Astrocyte of the cerebellum (primary cell): ENCODE measurements at regions not wholly inside any gene's neighbourhood (a gene's known extent, or its start where the extent isn't known, plus 50 kb on each side); places are given as distances from the start of the nearest gene placed in this dataset.

Experiments used
- DNase-seq: peaks from one replicate; pipeline ENCODE4 v3.0.0-alpha.2; 2011; ENCODE audit warnings: low read depth
- H3K4me3 ChIP-seq: 2 replicates; pipeline ENCODE4 v1.5.1; 2011; ENCODE audit warnings: mild to moderate bottlenecking, low read depth, low read length, moderate library complexity
- in situ Hi-C: cut with HindIII; loops from 2 replicates; pipeline ENCODE4 v1.10.0; 2017; ENCODE audit warnings: low sequenced_read_pairs
- TF ChIP-seq, protein P1 (sequence below): IDR thresholded peaks from 2 replicates; pipeline ENCODE4 v1.5.1; 2012; ENCODE audit warnings: low read length, low read depth, moderate library complexity, mild to moderate bottlenecking; ENCODE audit errors: missing control alignments

DNA sequence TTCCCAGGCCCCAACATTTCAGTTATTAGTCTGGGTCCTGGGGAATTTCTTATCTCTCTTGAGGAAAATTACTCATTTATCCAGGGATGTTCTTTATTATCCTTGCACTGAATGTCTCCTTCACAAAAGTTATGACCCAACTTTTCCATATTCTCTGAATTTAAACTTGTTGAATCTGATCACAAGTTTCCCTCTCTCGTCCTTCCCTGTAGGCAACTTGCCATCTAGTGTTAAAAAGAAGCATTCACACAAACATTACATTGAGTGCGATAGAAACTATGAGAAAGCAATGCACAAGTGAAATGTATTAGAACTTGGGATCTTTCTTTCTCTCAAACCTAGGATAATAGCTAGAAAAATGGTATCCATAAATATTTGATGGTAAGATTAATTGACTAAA lies 608.4 kb downstream of the FSCB start:
- in situ Hi-C loops: no loop called here
- TF ChIP-seq, protein P1, sequence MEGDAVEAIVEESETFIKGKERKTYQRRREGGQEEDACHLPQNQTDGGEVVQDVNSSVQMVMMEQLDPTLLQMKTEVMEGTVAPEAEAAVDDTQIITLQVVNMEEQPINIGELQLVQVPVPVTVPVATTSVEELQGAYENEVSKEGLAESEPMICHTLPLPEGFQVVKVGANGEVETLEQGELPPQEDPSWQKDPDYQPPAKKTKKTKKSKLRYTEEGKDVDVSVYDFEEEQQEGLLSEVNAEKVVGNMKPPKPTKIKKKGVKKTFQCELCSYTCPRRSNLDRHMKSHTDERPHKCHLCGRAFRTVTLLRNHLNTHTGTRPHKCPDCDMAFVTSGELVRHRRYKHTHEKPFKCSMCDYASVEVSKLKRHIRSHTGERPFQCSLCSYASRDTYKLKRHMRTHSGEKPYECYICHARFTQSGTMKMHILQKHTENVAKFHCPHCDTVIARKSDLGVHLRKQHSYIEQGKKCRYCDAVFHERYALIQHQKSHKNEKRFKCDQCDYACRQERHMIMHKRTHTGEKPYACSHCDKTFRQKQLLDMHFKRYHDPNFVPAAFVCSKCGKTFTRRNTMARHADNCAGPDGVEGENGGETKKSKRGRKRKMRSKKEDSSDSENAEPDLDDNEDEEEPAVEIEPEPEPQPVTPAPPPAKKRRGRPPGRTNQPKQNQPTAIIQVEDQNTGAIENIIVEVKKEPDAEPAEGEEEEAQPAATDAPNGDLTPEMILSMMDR: no peak
- no peak overlapping the region for H3K4me3 ChIP-seq
- DNase-seq: no peak

DNA sequence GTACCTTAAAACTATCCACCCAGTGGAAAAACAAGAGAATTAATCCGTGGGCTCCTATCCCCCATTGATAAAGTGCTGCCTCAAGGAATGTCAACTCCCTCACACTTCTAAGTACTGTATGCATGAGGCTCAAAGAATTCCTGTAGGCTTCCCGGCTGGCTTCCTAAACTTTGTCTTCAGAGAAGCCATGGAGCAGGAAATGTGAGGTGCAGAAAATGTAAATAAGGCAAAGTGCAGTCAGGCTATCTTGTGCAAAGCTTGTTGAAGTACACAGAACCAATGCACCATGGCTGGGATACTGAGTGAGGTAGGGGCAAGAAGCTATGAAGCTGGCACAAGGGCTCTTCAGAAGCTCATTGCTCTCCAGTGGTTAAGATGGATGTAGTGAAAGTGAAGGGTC lies 611.0 kb downstream of the FSCB start:
- TF ChIP-seq, protein P1: no peak
- in situ Hi-C loops: no loop called here
- no peak overlapping the region for H3K4me3 ChIP-seq
- no peak for DNase-seq

DNA sequence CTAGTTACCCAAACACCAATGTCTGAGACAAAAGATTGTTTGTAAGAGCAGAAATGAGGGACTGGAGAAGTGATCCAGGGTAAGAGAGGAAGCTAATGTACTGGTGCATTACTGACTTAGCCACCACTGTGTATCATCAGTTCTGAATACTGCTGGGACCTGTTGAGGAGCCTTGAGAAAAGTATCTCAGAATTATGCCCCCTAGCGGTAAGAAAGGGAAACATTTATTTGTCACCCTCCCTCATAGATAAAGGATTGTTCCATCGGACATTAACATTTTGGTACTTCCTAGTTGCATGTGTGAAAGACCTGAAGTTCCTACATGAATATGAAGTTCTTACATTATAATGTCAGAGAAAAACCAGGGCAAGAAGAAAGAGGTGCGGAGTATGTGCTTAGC lies 612.5 kb downstream of the FSCB start:
- DNase-seq: no peak
- no peak overlapping the region for H3K4me3 ChIP-seq
- in situ Hi-C loops: no loop called here
- TF ChIP-seq, protein P1: peak; percentile 7

DNA sequence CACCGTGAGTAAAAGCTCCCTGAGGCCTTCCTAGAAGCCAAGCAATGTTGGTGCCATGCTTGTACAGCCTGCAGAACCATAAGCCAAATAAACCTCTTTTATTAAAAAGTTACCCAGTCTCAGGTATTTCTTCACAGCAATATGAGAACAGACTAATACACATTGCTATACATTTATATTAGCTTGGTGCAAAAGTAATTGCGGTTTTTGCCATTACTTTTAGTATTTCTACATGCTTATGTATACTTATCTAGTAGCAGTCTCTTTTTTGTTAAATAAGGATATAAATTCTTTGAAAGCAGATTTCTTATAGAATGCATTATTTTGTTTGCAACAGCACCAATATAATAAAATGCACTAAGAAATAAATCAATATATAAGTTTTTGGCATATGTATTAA lies 619.6 kb downstream of the FSCB start:
- no peak for DNase-seq
- in situ Hi-C loops: no loop called here
- TF ChIP-seq, protein P1: no peak
- no peak overlapping the region for H3K4me3 ChIP-seq

DNA sequence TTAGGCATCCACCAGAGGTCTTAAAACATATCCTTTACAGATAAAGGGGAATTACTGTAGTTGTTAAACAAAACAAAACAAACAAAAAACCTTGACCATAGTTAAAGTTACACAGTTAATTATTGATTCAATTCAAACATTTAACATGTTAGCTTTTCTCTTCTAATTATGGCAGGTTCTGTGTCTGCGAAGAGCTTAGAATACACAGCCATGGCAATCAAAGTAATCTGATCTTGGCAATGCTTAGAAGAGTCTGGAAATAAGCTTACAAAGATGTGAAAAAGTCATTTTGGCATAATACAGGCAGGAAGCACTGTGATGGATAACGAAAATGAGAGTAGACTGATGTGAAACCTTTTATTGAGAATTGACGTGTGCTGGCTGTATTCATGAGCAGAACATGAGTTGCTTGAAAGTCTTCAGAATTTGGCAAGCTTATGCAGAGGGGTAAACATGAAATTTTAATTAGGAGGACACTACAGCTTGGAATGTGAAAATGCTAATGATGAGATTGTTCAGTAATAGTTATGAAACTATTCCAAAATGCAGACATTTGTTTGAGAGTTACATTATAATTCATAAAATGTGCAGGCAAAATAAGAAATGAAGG lies 629.6 kb downstream of the FSCB start:
- no peak for DNase-seq
- H3K4me3 ChIP-seq: no peak overlapping the region
- TF ChIP-seq, protein P1: no peak
- in situ Hi-C loops: no loop called here

DNA sequence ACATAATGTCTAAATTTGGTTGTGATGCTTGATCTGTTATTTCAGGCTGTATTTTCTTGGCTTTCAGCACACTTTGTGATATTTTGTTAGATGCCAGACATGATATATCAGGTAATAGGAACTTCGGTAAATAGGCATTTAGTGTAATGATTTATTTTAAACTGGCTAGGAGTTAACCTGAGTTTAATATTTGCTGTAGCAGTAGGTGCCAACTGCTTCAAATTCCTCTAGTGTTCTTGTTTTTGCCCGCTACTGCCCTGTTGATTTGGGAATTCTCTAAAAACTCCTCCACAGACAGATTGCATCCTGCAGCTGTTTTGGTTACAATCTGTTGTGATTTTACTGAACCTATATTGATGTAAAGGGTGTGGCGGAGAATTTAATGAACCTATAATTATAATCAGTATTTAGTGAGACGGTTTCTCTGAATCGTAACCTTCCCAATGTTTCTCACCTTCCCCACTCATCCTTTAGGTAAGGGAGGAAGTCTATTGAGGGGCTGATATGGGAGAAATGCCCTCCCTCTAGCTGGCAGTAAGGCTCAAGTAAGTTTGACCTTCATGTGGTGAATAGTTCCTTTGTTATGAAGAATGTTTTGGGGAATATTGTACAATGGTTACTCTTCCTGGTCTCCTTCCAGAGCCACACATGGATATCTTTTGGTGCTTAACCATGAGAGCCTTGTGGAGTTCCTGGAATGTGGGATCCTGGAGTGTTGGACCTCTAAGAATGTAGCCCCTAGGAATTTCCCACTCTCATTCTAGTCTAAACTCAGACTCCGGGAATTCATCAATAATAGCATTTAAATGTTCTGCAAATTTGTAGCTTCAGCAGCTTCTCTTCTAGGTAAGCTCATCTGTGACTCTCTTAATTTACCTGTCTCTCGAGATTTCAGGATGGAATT lies 634.1 kb downstream of the FSCB start:
- peak; percentile 20 for DNase-seq
- H3K4me3 ChIP-seq: no peak overlapping the region
- in situ Hi-C loops: no loop called here
- TF ChIP-seq, protein P1: no peak
